ENCODE measurements at regions not wholly inside any gene's neighbourhood (a gene's known extent, or its start where the extent isn't known, plus 50 kb on each side); places are given as distances from the start of the nearest gene placed in this dataset.
A peak's percentile ranks its signal among the peaks of the same experiment; 100 is the strongest.

DNA sequence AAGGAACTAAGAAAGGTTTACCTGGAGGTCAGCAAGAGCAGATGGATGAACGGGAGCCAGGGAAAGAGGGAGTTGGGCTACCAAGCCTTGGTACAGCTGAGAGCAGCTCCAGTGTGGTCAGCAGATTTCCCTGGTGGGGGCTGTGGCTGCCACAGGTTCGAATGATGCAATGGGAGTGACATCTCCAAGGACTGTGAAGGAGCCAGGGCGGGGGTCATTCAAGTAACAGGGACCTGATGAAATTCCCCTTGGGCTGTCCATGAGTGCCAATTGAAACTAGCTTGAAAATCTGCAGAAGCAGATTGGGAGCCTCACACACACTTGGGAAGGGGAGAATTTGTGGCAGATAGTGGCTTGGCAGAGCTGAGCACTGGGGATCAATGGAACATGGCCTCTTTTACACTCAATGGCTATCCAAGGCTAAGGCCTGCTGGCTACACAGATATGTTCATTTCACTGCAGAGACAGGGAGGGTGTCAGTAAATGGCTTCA, 247.0 kb upstream of the ECI2 start (continued):
- TF ChIP-seq, protein P1, sequence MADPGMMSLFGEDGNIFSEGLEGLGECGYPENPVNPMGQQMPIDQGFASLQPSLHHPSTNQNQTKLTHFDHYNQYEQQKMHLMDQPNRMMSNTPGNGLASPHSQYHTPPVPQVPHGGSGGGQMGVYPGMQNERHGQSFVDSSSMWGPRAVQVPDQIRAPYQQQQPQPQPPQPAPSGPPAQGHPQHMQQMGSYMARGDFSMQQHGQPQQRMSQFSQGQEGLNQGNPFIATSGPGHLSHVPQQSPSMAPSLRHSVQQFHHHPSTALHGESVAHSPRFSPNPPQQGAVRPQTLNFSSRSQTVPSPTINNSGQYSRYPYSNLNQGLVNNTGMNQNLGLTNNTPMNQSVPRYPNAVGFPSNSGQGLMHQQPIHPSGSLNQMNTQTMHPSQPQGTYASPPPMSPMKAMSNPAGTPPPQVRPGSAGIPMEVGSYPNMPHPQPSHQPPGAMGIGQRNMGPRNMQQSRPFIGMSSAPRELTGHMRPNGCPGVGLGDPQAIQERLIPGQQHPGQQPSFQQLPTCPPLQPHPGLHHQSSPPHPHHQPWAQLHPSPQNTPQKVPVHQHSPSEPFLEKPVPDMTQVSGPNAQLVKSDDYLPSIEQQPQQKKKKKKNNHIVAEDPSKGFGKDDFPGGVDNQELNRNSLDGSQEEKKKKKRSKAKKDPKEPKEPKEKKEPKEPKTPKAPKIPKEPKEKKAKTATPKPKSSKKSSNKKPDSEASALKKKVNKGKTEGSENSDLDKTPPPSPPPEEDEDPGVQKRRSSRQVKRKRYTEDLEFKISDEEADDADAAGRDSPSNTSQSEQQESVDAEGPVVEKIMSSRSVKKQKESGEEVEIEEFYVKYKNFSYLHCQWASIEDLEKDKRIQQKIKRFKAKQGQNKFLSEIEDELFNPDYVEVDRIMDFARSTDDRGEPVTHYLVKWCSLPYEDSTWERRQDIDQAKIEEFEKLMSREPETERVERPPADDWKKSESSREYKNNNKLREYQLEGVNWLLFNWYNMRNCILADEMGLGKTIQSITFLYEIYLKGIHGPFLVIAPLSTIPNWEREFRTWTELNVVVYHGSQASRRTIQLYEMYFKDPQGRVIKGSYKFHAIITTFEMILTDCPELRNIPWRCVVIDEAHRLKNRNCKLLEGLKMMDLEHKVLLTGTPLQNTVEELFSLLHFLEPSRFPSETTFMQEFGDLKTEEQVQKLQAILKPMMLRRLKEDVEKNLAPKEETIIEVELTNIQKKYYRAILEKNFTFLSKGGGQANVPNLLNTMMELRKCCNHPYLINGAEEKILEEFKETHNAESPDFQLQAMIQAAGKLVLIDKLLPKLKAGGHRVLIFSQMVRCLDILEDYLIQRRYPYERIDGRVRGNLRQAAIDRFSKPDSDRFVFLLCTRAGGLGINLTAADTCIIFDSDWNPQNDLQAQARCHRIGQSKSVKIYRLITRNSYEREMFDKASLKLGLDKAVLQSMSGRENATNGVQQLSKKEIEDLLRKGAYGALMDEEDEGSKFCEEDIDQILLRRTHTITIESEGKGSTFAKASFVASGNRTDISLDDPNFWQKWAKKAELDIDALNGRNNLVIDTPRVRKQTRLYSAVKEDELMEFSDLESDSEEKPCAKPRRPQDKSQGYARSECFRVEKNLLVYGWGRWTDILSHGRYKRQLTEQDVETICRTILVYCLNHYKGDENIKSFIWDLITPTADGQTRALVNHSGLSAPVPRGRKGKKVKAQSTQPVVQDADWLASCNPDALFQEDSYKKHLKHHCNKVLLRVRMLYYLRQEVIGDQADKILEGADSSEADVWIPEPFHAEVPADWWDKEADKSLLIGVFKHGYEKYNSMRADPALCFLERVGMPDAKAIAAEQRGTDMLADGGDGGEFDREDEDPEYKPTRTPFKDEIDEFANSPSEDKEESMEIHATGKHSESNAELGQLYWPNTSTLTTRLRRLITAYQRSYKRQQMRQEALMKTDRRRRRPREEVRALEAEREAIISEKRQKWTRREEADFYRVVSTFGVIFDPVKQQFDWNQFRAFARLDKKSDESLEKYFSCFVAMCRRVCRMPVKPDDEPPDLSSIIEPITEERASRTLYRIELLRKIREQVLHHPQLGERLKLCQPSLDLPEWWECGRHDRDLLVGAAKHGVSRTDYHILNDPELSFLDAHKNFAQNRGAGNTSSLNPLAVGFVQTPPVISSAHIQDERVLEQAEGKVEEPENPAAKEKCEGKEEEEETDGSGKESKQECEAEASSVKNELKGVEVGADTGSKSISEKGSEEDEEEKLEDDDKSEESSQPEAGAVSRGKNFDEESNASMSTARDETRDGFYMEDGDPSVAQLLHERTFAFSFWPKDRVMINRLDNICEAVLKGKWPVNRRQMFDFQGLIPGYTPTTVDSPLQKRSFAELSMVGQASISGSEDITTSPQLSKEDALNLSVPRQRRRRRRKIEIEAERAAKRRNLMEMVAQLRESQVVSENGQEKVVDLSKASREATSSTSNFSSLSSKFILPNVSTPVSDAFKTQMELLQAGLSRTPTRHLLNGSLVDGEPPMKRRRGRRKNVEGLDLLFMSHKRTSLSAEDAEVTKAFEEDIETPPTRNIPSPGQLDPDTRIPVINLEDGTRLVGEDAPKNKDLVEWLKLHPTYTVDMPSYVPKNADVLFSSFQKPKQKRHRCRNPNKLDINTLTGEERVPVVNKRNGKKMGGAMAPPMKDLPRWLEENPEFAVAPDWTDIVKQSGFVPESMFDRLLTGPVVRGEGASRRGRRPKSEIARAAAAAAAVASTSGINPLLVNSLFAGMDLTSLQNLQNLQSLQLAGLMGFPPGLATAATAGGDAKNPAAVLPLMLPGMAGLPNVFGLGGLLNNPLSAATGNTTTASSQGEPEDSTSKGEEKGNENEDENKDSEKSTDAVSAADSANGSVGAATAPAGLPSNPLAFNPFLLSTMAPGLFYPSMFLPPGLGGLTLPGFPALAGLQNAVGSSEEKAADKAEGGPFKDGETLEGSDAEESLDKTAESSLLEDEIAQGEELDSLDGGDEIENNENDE (IDR thresholded peaks at IDR 0.05; ENCODE audit: low read depth, low read length), result no peak
- TF ChIP-seq, protein P2, sequence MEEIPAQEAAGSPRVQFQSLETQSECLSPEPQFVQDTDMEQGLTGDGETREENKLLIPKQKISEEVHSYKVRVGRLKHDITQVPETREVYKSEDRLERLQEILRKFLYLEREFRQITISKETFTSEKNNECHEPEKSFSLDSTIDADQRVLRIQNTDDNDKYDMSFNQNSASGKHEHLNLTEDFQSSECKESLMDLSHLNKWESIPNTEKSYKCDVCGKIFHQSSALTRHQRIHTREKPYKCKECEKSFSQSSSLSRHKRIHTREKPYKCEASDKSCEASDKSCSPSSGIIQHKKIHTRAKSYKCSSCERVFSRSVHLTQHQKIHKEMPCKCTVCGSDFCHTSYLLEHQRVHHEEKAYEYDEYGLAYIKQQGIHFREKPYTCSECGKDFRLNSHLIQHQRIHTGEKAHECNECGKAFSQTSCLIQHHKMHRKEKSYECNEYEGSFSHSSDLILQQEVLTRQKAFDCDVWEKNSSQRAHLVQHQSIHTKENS (CRISPR knock-in tag; IDR thresholded peaks at IDR 0.05), result no peak
- TF ChIP-seq ZNF431 (CRISPR knock-in tag; IDR thresholded peaks at IDR 0.05) (no peak), FOXK1 (CRISPR knock-in tag; IDR thresholded peaks at IDR 0.05; ENCODE audit: borderline replicate concordance) (no peak), RNF2 (IDR thresholded peaks at IDR 0.05) (peak; percentile 58; the same call in 1 of the 2 replicates), DACH1 (IDR thresholded peaks at IDR 0.05; ENCODE audit: partially characterized antibody) (no peak), SRSF9 (IDR thresholded peaks at IDR 0.05; ENCODE audit: borderline replicate concordance, low read depth, low read length) (no peak), ELF4 (CRISPR knock-in tag; IDR thresholded peaks at IDR 0.05) (no peak)
- TF ChIP-seq, protein P3, sequence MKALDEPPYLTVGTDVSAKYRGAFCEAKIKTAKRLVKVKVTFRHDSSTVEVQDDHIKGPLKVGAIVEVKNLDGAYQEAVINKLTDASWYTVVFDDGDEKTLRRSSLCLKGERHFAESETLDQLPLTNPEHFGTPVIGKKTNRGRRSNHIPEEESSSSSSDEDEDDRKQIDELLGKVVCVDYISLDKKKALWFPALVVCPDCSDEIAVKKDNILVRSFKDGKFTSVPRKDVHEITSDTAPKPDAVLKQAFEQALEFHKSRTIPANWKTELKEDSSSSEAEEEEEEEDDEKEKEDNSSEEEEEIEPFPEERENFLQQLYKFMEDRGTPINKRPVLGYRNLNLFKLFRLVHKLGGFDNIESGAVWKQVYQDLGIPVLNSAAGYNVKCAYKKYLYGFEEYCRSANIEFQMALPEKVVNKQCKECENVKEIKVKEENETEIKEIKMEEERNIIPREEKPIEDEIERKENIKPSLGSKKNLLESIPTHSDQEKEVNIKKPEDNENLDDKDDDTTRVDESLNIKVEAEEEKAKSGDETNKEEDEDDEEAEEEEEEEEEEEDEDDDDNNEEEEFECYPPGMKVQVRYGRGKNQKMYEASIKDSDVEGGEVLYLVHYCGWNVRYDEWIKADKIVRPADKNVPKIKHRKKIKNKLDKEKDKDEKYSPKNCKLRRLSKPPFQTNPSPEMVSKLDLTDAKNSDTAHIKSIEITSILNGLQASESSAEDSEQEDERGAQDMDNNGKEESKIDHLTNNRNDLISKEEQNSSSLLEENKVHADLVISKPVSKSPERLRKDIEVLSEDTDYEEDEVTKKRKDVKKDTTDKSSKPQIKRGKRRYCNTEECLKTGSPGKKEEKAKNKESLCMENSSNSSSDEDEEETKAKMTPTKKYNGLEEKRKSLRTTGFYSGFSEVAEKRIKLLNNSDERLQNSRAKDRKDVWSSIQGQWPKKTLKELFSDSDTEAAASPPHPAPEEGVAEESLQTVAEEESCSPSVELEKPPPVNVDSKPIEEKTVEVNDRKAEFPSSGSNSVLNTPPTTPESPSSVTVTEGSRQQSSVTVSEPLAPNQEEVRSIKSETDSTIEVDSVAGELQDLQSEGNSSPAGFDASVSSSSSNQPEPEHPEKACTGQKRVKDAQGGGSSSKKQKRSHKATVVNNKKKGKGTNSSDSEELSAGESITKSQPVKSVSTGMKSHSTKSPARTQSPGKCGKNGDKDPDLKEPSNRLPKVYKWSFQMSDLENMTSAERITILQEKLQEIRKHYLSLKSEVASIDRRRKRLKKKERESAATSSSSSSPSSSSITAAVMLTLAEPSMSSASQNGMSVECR (CRISPR knock-in tag; IDR thresholded peaks at IDR 0.05), result no peak

Data from K562 (cell line).